DOHH2 (cell line): ENCODE measurements at regions not wholly inside any gene's neighbourhood (a gene's known extent, or its start where the extent isn't known, plus 50 kb on each side); places are given as distances from the start of the nearest gene placed in this dataset.

ENCODE experiments used
- H3F3A ChIP-seq: fragments of 200-600 bp; sonication (generic), shearing (Covaris generic); 2 replicates; pipeline ENCODE4 v1.6.0; 2016; ENCODE audit warnings: antibody characterized with exemption, mild to moderate bottlenecking; ENCODE audit not compliant: control insufficient read depth, insufficient read depth
- H3K27ac ChIP-seq: fragments of 200-600 bp; sonication (generic); 2 replicates; pipeline ENCODE4 v1.5.1; 2014; ENCODE audit warnings: low read depth, mild to moderate bottlenecking, low read length, moderate library complexity
- H3K27me3 ChIP-seq: fragments of 200-600 bp; sonication (generic); 2 replicates; pipeline ENCODE4 v1.6.1; 2014; ENCODE audit warnings: mild to moderate bottlenecking, low read length, mixed read lengths; ENCODE audit not compliant: control insufficient read depth
- H3K36me3 ChIP-seq: fragments of 200-600 bp; sonication (generic); 2 replicates; pipeline ENCODE4 v1.6.1; 2014; ENCODE audit warnings: mild to moderate bottlenecking, low read length, moderate library complexity, mixed read lengths; ENCODE audit not compliant: control insufficient read depth
- H3K4me1 ChIP-seq: fragments of 200-600 bp; sonication (generic); 2 replicates; pipeline ENCODE4 v1.6.1; 2014; ENCODE audit warnings: mild to moderate bottlenecking, low read length, mixed read lengths; ENCODE audit not compliant: control insufficient read depth
- H3K4me2 ChIP-seq: fragments of 200-600 bp; sonication (generic); 2 replicates; pipeline ENCODE4 v1.6.0; 2014; ENCODE audit warnings: mild to moderate bottlenecking, low read length, moderate library complexity
- H3K4me3 ChIP-seq: fragments of 200-600 bp; sonication (generic); 2 replicates; pipeline ENCODE4 v1.5.1; 2014; ENCODE audit warnings: mild to moderate bottlenecking, low read length, mixed read lengths
- H3K79me2 ChIP-seq: fragments of 200-600 bp; sonication (generic); 2 replicates; pipeline ENCODE4 v1.6.1; 2014; ENCODE audit warnings: mild to moderate bottlenecking, low read length, mixed read lengths; ENCODE audit not compliant: control insufficient read depth
- H3K9me2 ChIP-seq: fragments of 200-600 bp; sonication (generic); replicated peaks from 2 replicates; pipeline ENCODE4 v1.6.1; 2014; ENCODE audit warnings: mild to moderate bottlenecking, low read length, mixed read lengths; ENCODE audit not compliant: control insufficient read depth
- H3K9me3 ChIP-seq: fragments of 200-600 bp; sonication (generic); 2 replicates; pipeline ENCODE4 v1.6.1; 2014; ENCODE audit warnings: antibody characterized with exemption, low read length, mixed read lengths; ENCODE audit not compliant: control insufficient read depth, insufficient read depth
- H4K20me1 ChIP-seq: fragments of 200-600 bp; sonication (generic); 2 replicates; pipeline ENCODE4 v1.6.0; 2014; ENCODE audit warnings: low read depth, mild to moderate bottlenecking, antibody characterized with exemption, low read length, moderate library complexity; ENCODE audit not compliant: control insufficient read depth, insufficient read depth
- CTCF ChIP-seq: fragments of 200-600 bp; sonication (generic); IDR thresholded peaks from one replicate; pipeline ENCODE4 v1.5.1; 2014; ENCODE audit warnings: antibody characterized with exemption, mild to moderate bottlenecking, low read depth, low read length; ENCODE audit not compliant: poor library complexity, severe bottlenecking
- EZH2phosphoT487 ChIP-seq: fragments of 200-600 bp; sonication (generic); IDR thresholded peaks from 2 replicates; pipeline ENCODE4 v1.6.1; 2017; ENCODE audit warnings: borderline replicate concordance, mild to moderate bottlenecking, antibody characterized with exemption, low read length, moderate library complexity, mixed read lengths

GRCh38 chr2:67930156-67930555 is 132.6 kb downstream of the C1D start:
- H3K27me3 ChIP-seq: peaks cover 14% of the 10 kb centered on the region
- H3K9me2 ChIP-seq: no peaks in the 10 kb centered on the region
- H3K4me1 ChIP-seq: no peaks in the 10 kb centered on the region
- no peaks in the 10 kb centered on the region for H3K9me3 ChIP-seq
- H3K4me3 ChIP-seq: no peak overlapping the region
- H3K4me2 ChIP-seq: no peak overlapping the region
- no peaks in the 10 kb centered on the region for H3K79me2 ChIP-seq
- H3K36me3 ChIP-seq: no peaks in the 10 kb centered on the region
- no peak overlapping the region for H3K27ac ChIP-seq
- no peaks in the 10 kb centered on the region for H3F3A ChIP-seq
- no peaks in the 10 kb centered on the region for H4K20me1 ChIP-seq
- TF ChIP-seq EZH2phosphoT487 (no peak), CTCF (no peak)

- H3F3A ChIP-seq: no peaks in the 10 kb centered on the region
- no peak overlapping the region for H3K4me2 ChIP-seq
- H3K79me2 ChIP-seq: no peaks in the 10 kb centered on the region
- no peaks in the 10 kb centered on the region for H3K9me3 ChIP-seq
- no peaks in the 10 kb centered on the region for H3K36me3 ChIP-seq
- no peaks in the 10 kb centered on the region for H4K20me1 ChIP-seq
- no peaks in the 10 kb centered on the region for H3K9me2 ChIP-seq
- no peak overlapping the region for H3K4me3 ChIP-seq
- no peak overlapping the region for H3K27ac ChIP-seq
- TF ChIP-seq EZH2phosphoT487 (no peak), CTCF (no peak)
- no peaks in the 10 kb centered on the region for H3K27me3 ChIP-seq
- H3K4me1 ChIP-seq: no peaks in the 10 kb centered on the region
Observed at GRCh38 chr2:67936969-67937368, 125.8 kb downstream of the C1D start.

- no peaks in the 10 kb centered on the region for H3K36me3 ChIP-seq
- no peak for TF ChIP-seq CTCF
- no peak for TF ChIP-seq EZH2phosphoT487
- no peaks in the 10 kb centered on the region for H3K79me2 ChIP-seq
- no peaks in the 10 kb centered on the region for H3K27me3 ChIP-seq
- H3K27ac ChIP-seq: no peak overlapping the region
- no peak overlapping the region for H3K4me2 ChIP-seq
- H3K9me3 ChIP-seq: peaks cover 3% of the 10 kb centered on the region; the same call in 1 of the 2 replicates
- H3K4me3 ChIP-seq: no peak overlapping the region
- H3K4me1 ChIP-seq: no peaks in the 10 kb centered on the region
- no peaks in the 10 kb centered on the region for H4K20me1 ChIP-seq
- no peaks in the 10 kb centered on the region for H3K9me2 ChIP-seq
- no peaks in the 10 kb centered on the region for H3F3A ChIP-seq
Observed at GRCh38 chr2:67938053-67938452, 124.8 kb downstream of the C1D start.

- no peaks in the 10 kb centered on the region for H3F3A ChIP-seq
- no peaks in the 10 kb centered on the region for H3K27me3 ChIP-seq
- no peak overlapping the region for H3K4me3 ChIP-seq
- H3K4me1 ChIP-seq: no peaks in the 10 kb centered on the region
- H3K9me2 ChIP-seq: no peaks in the 10 kb centered on the region
- H3K27ac ChIP-seq: no peak overlapping the region
- no peaks in the 10 kb centered on the region for H3K79me2 ChIP-seq
- no peak overlapping the region for H3K4me2 ChIP-seq
- no peaks in the 10 kb centered on the region for H4K20me1 ChIP-seq
- H3K9me3 ChIP-seq: peaks cover 4% of the 10 kb centered on the region; the same call in 1 of the 2 replicates
- no peak for TF ChIP-seq CTCF
- TF ChIP-seq EZH2phosphoT487: no peak
- no peaks in the 10 kb centered on the region for H3K36me3 ChIP-seq
Observed at GRCh38 chr2:67945056-67945455, 117.7 kb downstream of the C1D start.
